MCF 10A (cell line): ENCODE measurements at regions not wholly inside any gene's neighbourhood (a gene's known extent, or its start where the extent isn't known, plus 50 kb on each side); places are given as distances from the start of the nearest gene placed in this dataset.

ENCODE experiments used
- BruUV-seq: library from RNA; stranded (reverse); fragments of 400-500 nt; replicated peaks from 2 replicates; lab custom pipeline; 2021; lab: Mats Ljungman, UMichigan
- CTCF ChIA-PET: fragments of 300-600 bp; sonication (Branson Sonifier 250); formaldehyde crosslinking; extraction: SDS; loops from one replicate; lab custom pipeline; 2021; ENCODE audit warnings: antibody characterized with exemption, inconsistent platforms; lab: Yijun Ruan, JAX
- POLR2A ChIA-PET: fragments of 300-600, 350-650 bp; sonication (Branson Sonifier 250); formaldehyde crosslinking; extraction: SDS; loops from one replicate; lab custom pipeline; 2020; ENCODE audit warnings: antibody characterized with exemption, inconsistent platforms; lab: Yijun Ruan, JAX
- DNase-seq: peaks from one replicate; pipeline ENCODE4 v3.0.0-alpha.2; 2018; ENCODE audit not compliant: unreplicated experiment
- H3K27ac Mint-ChIP-seq: one replicate; pipeline ENCODE4 v1.8.0; 2022; ENCODE audit warnings: mild to moderate bottlenecking, low read depth, mixed read lengths; ENCODE audit not compliant: unreplicated experiment
- H3K27me3 Mint-ChIP-seq: one replicate; pipeline ENCODE4 v1.8.0; 2022; ENCODE audit warnings: mixed read lengths; ENCODE audit not compliant: insufficient read depth, unreplicated experiment
- H3K36me3 Mint-ChIP-seq: one replicate; pipeline ENCODE4 v1.8.0; 2022; ENCODE audit warnings: mild to moderate bottlenecking, moderate library complexity, mixed read lengths; ENCODE audit not compliant: insufficient read depth, unreplicated experiment
- H3K4me1 Mint-ChIP-seq: one replicate; pipeline ENCODE4 v1.8.0; 2022; ENCODE audit warnings: mixed read lengths; ENCODE audit not compliant: insufficient read depth, unreplicated experiment
- H3K4me3 Mint-ChIP-seq: one replicate; pipeline ENCODE4 v1.8.0; 2022; ENCODE audit warnings: mild to moderate bottlenecking, moderate library complexity, mixed read lengths; ENCODE audit not compliant: unreplicated experiment
- H3K9me3 Mint-ChIP-seq: one replicate; pipeline ENCODE4 v1.8.0; 2022; ENCODE audit warnings: mixed read lengths; ENCODE audit not compliant: unreplicated experiment
- intact Hi-C: fragments of 100-400 bp; cut with micrococcal nuclease; formaldehyde crosslinking; loops from 2 replicates; pipeline ENCODE4 v1.14.1; 2022
- TF ChIP-seq, protein P1 (sequence below): fragments of 200-600 bp; IDR thresholded peaks from one replicate; pipeline ENCODE4 v1.8.0; 2022; ENCODE audit warnings: antibody characterized with exemption, mild to moderate bottlenecking; ENCODE audit not compliant: unreplicated experiment

DNA sequence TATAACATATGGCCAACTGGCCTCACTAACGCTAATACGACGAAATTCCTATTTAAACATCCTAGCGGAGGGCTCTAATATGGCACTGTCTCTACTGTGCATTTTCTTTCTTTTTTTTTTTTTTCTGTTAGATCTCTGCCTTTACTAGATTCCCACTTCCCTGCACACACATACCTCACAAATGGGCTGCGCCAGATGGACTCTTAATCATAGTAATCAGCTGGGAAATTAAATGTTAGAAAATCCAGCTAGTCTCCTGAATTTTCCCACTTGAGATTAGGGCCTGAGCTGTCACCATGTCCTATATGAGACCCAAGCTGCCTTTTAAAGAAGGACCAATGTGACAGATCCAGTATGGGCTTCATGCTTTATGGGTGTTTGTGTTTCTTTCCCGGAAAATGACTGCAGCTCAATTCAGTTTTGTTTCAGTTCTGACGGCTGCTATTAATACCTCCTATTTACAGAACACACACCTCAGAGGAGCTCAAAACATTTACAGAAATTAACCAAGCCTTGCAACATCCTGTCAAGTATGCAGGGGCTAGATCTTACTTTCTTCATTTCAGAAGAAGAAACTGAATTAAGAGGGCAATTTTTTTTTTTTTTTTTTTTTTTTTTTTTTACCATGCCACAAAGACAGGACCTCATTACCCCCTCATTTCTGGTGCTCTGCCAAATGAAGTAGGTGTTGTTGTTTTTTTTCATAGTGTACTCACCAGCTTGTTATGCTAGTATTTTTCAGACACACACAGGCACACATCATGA lies 49.8 kb upstream of the BLID start:
- no TSS peak for BruUV-seq
- no peak for DNase-seq
- Mint-ChIP-seq H3K4me1 (peaks cover 75% of the 10 kb centered on the region), H3K9me3 (peaks cover 7% of the 10 kb centered on the region), H3K36me3 (peaks cover 11% of the 10 kb centered on the region), H3K27me3 (no peaks in the 10 kb centered on the region), H3K4me3 (no peak overlapping the region), H3K27ac (peak overlapping the region; percentile 96)
- intact Hi-C loops: loop anchor here (2.0 kb wide), 1 partner anchor 15 kb away; no protein-coding TSS in a partner anchor
- ChIA-PET CTCF (interaction anchor here (0.6 to 1.8 kb wide), 10 partner anchors 21 to 699 kb away, joined by 3 to 9 read pairs (median 4); no protein-coding TSS in a partner anchor), POLR2A (interaction anchor here (0.6 to 5.5 kb wide), 17 partner anchors 8 to 73 kb away, joined by 3 to 58 read pairs (median 5); no protein-coding TSS in a partner anchor)
- TF ChIP-seq, protein P1, sequence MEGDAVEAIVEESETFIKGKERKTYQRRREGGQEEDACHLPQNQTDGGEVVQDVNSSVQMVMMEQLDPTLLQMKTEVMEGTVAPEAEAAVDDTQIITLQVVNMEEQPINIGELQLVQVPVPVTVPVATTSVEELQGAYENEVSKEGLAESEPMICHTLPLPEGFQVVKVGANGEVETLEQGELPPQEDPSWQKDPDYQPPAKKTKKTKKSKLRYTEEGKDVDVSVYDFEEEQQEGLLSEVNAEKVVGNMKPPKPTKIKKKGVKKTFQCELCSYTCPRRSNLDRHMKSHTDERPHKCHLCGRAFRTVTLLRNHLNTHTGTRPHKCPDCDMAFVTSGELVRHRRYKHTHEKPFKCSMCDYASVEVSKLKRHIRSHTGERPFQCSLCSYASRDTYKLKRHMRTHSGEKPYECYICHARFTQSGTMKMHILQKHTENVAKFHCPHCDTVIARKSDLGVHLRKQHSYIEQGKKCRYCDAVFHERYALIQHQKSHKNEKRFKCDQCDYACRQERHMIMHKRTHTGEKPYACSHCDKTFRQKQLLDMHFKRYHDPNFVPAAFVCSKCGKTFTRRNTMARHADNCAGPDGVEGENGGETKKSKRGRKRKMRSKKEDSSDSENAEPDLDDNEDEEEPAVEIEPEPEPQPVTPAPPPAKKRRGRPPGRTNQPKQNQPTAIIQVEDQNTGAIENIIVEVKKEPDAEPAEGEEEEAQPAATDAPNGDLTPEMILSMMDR: no peak
